ENCODE measurements at regions not wholly inside any gene's neighbourhood (a gene's known extent, or its start where the extent isn't known, plus 50 kb on each side); places are given as distances from the start of the nearest gene placed in this dataset.

DNA sequence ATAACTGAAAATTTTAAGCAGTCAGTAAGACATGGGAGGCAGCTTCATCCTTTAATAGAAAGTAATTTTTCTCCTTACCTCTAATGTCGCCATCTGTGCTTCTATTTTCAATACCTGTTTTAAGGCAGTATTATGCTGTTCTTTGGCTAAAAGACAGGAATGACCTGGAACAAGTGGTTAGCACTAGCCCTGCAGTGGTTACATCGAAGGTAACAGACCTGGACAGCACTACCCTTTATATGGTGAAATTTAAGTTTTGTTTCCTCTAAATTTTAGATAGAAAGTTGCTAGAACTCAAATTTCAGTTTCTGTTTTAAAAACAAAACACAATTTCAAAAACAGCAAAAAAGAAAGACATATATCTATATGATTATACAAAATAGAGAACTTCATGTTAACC is 534.1 kb upstream of the CDH6 start:
- H3K9me2 ChIP-seq (ENCODE audit: insufficient read depth), result 0 out of 2 replicates have a peak, but pooled peaks cover 3% of the 10 kb centered on the region
- Mint-ChIP-seq H3K27ac (no peak overlapping the region), H3K36me3 (ENCODE audit: low read depth) (peaks cover 4% of the 10 kb centered on the region; the same call in 2 of the 3 replicates), H3K4me3 (no peak overlapping the region), H3K27me3 (ENCODE audit: insufficient read depth, low read depth, poor library complexity) (no peaks in the 10 kb centered on the region), H3K4me1 (peaks cover 24% of the 10 kb centered on the region), H3K9me3 (peaks cover 6% of the 10 kb centered on the region; the same call in 2 of the 3 replicates)
- H2AFZ ChIP-seq, result no peak overlapping the region
- DNase-seq (ENCODE audit: low spot score), result no peak
- no peaks in the 10 kb centered on the region for H4K20me1 ChIP-seq (replicated peaks; ENCODE audit: insufficient read depth)
- H3F3A ChIP-seq (replicated peaks; ENCODE audit: low read depth), result no peaks in the 10 kb centered on the region; the same call in 1 of the 2 replicates
- peaks cover 22% of the 10 kb centered on the region for H3K4me1 ChIP-seq (ENCODE audit: insufficient read depth)
- no peak overlapping the region for H3K27ac ChIP-seq (ENCODE audit: low read depth)
- no peaks in the 10 kb centered on the region; the same call in 1 of the 2 replicates for H3K36me3 ChIP-seq (ENCODE audit: insufficient read depth)
- no peak overlapping the region for H3K4me2 ChIP-seq
- no peaks in the 10 kb centered on the region for H3K27me3 ChIP-seq (ENCODE audit: insufficient read depth)
- ATAC-seq, result no peak
- no peak for TF ChIP-seq EZH2 (IDR thresholded peaks at IDR 0.05; ENCODE audit: low read depth, unreplicated experiment)
- no peak for TF ChIP-seq STAT1 (IDR thresholded peaks at IDR 0.05; ENCODE audit: unreplicated experiment)
- TF ChIP-seq, protein P1, sequence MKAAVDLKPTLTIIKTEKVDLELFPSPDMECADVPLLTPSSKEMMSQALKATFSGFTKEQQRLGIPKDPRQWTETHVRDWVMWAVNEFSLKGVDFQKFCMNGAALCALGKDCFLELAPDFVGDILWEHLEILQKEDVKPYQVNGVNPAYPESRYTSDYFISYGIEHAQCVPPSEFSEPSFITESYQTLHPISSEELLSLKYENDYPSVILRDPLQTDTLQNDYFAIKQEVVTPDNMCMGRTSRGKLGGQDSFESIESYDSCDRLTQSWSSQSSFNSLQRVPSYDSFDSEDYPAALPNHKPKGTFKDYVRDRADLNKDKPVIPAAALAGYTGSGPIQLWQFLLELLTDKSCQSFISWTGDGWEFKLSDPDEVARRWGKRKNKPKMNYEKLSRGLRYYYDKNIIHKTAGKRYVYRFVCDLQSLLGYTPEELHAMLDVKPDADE (IDR thresholded peaks at IDR 0.05), result no peak
- TF ChIP-seq JUNB (IDR thresholded peaks at IDR 0.05; ENCODE audit: unreplicated experiment), result no peak
- TF ChIP-seq ZNF114 (CRISPR knock-in tag; IDR thresholded peaks at IDR 0.05), result no peak
- TF ChIP-seq ZNF331 (CRISPR knock-in tag; IDR thresholded peaks at IDR 0.05; ENCODE audit: low read depth), result no peak
- TF ChIP-seq EZH2phosphoT487 (IDR thresholded peaks at IDR 0.05; ENCODE audit: unreplicated experiment), result no peak
- TF ChIP-seq, protein P2, sequence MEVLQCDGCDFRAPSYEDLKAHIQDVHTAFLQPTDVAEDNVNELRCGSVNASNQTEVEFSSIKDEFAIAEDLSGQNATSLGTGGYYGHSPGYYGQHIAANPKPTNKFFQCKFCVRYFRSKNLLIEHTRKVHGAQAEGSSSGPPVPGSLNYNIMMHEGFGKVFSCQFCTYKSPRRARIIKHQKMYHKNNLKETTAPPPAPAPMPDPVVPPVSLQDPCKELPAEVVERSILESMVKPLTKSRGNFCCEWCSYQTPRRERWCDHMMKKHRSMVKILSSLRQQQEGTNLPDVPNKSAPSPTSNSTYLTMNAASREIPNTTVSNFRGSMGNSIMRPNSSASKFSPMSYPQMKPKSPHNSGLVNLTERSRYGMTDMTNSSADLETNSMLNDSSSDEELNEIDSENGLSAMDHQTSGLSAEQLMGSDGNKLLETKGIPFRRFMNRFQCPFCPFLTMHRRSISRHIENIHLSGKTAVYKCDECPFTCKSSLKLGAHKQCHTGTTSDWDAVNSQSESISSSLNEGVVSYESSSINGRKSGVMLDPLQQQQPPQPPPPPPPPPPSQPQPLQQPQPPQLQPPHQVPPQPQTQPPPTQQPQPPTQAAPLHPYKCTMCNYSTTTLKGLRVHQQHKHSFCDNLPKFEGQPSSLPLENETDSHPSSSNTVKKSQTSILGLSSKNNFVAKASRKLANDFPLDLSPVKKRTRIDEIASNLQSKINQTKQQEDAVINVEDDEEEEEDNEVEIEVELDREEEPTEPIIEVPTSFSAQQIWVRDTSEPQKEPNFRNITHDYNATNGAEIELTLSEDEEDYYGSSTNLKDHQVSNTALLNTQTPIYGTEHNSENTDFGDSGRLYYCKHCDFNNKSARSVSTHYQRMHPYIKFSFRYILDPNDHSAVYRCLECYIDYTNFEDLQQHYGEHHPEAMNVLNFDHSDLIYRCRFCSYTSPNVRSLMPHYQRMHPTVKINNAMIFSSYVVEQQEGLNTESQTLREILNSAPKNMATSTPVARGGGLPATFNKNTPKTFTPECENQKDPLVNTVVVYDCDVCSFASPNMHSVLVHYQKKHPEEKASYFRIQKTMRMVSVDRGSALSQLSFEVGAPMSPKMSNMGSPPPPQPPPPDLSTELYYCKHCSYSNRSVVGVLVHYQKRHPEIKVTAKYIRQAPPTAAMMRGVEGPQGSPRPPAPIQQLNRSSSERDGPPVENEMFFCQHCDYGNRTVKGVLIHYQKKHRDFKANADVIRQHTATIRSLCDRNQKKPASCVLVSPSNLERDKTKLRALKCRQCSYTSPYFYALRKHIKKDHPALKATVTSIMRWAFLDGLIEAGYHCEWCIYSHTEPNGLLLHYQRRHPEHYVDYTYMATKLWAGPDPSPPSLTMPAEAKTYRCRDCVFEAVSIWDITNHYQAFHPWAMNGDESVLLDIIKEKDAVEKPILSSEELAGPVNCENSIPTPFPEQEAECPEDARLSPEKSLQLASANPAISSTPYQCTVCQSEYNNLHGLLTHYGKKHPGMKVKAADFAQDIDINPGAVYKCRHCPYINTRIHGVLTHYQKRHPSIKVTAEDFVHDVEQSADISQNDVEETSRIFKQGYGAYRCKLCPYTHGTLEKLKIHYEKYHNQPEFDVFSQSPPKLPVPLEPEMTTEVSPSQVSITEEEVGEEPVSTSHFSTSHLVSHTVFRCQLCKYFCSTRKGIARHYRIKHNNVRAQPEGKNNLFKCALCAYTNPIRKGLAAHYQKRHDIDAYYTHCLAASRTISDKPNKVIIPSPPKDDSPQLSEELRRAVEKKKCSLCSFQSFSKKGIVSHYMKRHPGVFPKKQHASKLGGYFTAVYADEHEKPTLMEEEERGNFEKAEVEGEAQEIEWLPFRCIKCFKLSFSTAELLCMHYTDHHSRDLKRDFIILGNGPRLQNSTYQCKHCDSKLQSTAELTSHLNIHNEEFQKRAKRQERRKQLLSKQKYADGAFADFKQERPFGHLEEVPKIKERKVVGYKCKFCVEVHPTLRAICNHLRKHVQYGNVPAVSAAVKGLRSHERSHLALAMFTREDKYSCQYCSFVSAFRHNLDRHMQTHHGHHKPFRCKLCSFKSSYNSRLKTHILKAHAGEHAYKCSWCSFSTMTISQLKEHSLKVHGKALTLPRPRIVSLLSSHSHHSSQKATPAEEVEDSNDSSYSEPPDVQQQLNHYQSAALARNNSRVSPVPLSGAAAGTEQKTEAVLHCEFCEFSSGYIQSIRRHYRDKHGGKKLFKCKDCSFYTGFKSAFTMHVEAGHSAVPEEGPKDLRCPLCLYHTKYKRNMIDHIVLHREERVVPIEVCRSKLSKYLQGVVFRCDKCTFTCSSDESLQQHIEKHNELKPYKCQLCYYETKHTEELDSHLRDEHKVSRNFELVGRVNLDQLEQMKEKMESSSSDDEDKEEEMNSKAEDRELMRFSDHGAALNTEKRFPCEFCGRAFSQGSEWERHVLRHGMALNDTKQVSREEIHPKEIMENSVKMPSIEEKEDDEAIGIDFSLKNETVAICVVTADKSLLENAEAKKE (CRISPR knock-in tag; IDR thresholded peaks at IDR 0.05), result no peak
- TF ChIP-seq, protein P3, sequence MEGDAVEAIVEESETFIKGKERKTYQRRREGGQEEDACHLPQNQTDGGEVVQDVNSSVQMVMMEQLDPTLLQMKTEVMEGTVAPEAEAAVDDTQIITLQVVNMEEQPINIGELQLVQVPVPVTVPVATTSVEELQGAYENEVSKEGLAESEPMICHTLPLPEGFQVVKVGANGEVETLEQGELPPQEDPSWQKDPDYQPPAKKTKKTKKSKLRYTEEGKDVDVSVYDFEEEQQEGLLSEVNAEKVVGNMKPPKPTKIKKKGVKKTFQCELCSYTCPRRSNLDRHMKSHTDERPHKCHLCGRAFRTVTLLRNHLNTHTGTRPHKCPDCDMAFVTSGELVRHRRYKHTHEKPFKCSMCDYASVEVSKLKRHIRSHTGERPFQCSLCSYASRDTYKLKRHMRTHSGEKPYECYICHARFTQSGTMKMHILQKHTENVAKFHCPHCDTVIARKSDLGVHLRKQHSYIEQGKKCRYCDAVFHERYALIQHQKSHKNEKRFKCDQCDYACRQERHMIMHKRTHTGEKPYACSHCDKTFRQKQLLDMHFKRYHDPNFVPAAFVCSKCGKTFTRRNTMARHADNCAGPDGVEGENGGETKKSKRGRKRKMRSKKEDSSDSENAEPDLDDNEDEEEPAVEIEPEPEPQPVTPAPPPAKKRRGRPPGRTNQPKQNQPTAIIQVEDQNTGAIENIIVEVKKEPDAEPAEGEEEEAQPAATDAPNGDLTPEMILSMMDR (conservative IDR thresholded peaks at IDR 0.05; ENCODE audit: low read depth in 2 of 2), result no peak
- TF ChIP-seq CREB1 (CRISPR knock-in tag; IDR thresholded peaks at IDR 0.05; ENCODE audit: low read depth), result no peak
- no peak for TF ChIP-seq POLR2AphosphoS5 (IDR thresholded peaks at IDR 0.05; ENCODE audit: low read depth)
- TF ChIP-seq, protein P4, sequence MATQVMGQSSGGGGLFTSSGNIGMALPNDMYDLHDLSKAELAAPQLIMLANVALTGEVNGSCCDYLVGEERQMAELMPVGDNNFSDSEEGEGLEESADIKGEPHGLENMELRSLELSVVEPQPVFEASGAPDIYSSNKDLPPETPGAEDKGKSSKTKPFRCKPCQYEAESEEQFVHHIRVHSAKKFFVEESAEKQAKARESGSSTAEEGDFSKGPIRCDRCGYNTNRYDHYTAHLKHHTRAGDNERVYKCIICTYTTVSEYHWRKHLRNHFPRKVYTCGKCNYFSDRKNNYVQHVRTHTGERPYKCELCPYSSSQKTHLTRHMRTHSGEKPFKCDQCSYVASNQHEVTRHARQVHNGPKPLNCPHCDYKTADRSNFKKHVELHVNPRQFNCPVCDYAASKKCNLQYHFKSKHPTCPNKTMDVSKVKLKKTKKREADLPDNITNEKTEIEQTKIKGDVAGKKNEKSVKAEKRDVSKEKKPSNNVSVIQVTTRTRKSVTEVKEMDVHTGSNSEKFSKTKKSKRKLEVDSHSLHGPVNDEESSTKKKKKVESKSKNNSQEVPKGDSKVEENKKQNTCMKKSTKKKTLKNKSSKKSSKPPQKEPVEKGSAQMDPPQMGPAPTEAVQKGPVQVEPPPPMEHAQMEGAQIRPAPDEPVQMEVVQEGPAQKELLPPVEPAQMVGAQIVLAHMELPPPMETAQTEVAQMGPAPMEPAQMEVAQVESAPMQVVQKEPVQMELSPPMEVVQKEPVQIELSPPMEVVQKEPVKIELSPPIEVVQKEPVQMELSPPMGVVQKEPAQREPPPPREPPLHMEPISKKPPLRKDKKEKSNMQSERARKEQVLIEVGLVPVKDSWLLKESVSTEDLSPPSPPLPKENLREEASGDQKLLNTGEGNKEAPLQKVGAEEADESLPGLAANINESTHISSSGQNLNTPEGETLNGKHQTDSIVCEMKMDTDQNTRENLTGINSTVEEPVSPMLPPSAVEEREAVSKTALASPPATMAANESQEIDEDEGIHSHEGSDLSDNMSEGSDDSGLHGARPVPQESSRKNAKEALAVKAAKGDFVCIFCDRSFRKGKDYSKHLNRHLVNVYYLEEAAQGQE (IDR thresholded peaks at IDR 0.05; ENCODE audit: unreplicated experiment), result no peak
- TF ChIP-seq NANOG (IDR thresholded peaks at IDR 0.05; ENCODE audit: borderline replicate concordance), result no peak
- H3K4me3 ChIP-seq, result no peak overlapping the region
- H3K79me2 ChIP-seq (replicated peaks; ENCODE audit: insufficient read depth), result no peaks in the 10 kb centered on the region

All from GM23338 (cell line).